ENCODE measurements at regions not wholly inside any gene's neighbourhood (a gene's known extent, or its start where the extent isn't known, plus 50 kb on each side); places are given as distances from the start of the nearest gene placed in this dataset.

- DNase-seq (ENCODE audit: low read depth, low spot score), result no peak
Observed at GRCh38 chr5:167766957-167767356, 524.5 kb upstream of the WWC1 start.

GRCh38 chr5:167767795-167768194 is 523.6 kb upstream of the WWC1 start:
- no peak for DNase-seq (ENCODE audit: low read depth, low spot score)

GRCh38 chr5:167769846-167770413 is 521.5 kb upstream of the WWC1 start:
- no peak for DNase-seq (ENCODE audit: low read depth, low spot score)

- DNase-seq (ENCODE audit: low read depth, low spot score), result no peak
Observed at GRCh38 chr5:167770461-167770860, 521.0 kb upstream of the WWC1 start.

- DNase-seq (ENCODE audit: low read depth, low spot score), result no peak
Observed at GRCh38 chr5:167771571-167771970, 519.9 kb upstream of the WWC1 start.

- no peak for DNase-seq (ENCODE audit: low read depth, low spot score)
Observed at GRCh38 chr5:167773668-167774301, 517.7 kb upstream of the WWC1 start.

- DNase-seq (ENCODE audit: low read depth, low spot score), result no peak
Observed at GRCh38 chr5:167777746-167778145, 513.7 kb upstream of the WWC1 start.

- DNase-seq (ENCODE audit: low read depth, low spot score), result no peak
Observed at GRCh38 chr5:167778228-167778627, 513.2 kb upstream of the WWC1 start.

GRCh38 chr5:167779644-167780043 is 511.8 kb upstream of the WWC1 start:
- no peak for DNase-seq (ENCODE audit: low read depth, low spot score)

- no peak for DNase-seq (ENCODE audit: low read depth, low spot score)
Observed at GRCh38 chr5:167780177-167780576, 511.3 kb upstream of the WWC1 start.

GRCh38 chr5:167783145-167783817 is 508.2 kb upstream of the WWC1 start:
- DNase-seq (ENCODE audit: low read depth, low spot score), result no peak

- DNase-seq (ENCODE audit: low read depth, low spot score), result no peak
Observed at GRCh38 chr5:167785106-167785505, 506.3 kb upstream of the WWC1 start.

- DNase-seq (ENCODE audit: low read depth, low spot score), result no peak
Observed at GRCh38 chr5:167785901-167786300, 505.5 kb upstream of the WWC1 start.

GRCh38 chr5:167786871-167787578 is 504.4 kb upstream of the WWC1 start:
- no peak for DNase-seq (ENCODE audit: low read depth, low spot score)

GRCh38 chr5:167790045-167790444 is 501.4 kb upstream of the WWC1 start:
- DNase-seq (ENCODE audit: low read depth, low spot score), result no peak

GRCh38 chr5:167790462-167791260 is 500.8 kb upstream of the WWC1 start:
- DNase-seq (ENCODE audit: low read depth, low spot score), result no peak

- DNase-seq (ENCODE audit: low read depth, low spot score), result no peak
Observed at GRCh38 chr5:167792514-167792913, 498.9 kb upstream of the WWC1 start.

- DNase-seq (ENCODE audit: low read depth, low spot score), result no peak
Observed at GRCh38 chr5:167793700-167794099, 497.7 kb upstream of the WWC1 start.

- no peak for DNase-seq (ENCODE audit: low read depth, low spot score)
Observed at GRCh38 chr5:167794121-167794520, 497.3 kb upstream of the WWC1 start.

- no peak for DNase-seq (ENCODE audit: low read depth, low spot score)
Observed at GRCh38 chr5:167796672-167797071, 494.8 kb upstream of the WWC1 start.

GRCh38 chr5:167797933-167798332 is 493.5 kb upstream of the WWC1 start:
- DNase-seq (ENCODE audit: low read depth, low spot score), result no peak

GRCh38 chr5:167798448-167798847 is 493.0 kb upstream of the WWC1 start:
- DNase-seq (ENCODE audit: low read depth, low spot score), result no peak

All from brain pericyte (primary cell).